ENCODE measurements at regions not wholly inside any gene's neighbourhood (a gene's known extent, or its start where the extent isn't known, plus 50 kb on each side); places are given as distances from the start of the nearest gene placed in this dataset.

DNA sequence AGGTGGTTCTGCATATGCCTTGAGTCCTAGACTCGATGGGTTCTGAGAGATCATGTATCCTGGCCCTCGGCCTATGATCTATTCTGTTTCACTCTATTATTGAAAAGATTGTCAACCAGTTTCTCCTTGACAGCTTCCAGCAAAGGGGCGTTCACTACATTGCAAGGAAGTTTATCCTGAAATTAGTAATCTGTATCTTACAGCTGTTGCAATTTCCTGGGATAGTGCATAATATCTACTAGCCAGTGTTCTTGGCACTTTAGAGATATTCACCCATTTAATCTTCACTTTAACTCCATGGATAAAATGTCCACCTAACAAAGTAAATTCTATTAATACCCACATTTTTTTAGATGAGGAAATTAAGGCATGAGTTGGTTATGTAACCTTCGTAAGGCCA lies 203.6 kb downstream of the TGFB2 start:
- Histone ChIP-seq H2AFZ (ENCODE audit: low read depth, low read length) (no peak overlapping the region), H3K27me3 (ENCODE audit: control insufficient read depth in 2 of 2, insufficient read depth in 2 of 2, low read length in 2 of 2) (no peaks in the 10 kb centered on the region), H3K36me3 (ENCODE audit: control insufficient read depth, insufficient read depth, low read length) (no peaks in the 10 kb centered on the region), H3K9ac (ENCODE audit: insufficient read depth in 1 of 2, low read depth in 2 of 2, low read length in 2 of 2) (no peak overlapping the region), H3K27ac (ENCODE audit: extremely low read depth, low read depth, low read length) (no peak overlapping the region), H3K9me1 (ENCODE audit: control insufficient read depth, insufficient read depth, low read length) (no peaks in the 10 kb centered on the region), H3K4me3 (no peak overlapping the region), H3K9me3 (replicated peaks; ENCODE audit: control insufficient read depth, insufficient read depth, low read depth, low read length) (no peaks in the 10 kb centered on the region), H4K20me1 (replicated peaks; ENCODE audit: control insufficient read depth, insufficient read depth, low read length) (no peaks in the 10 kb centered on the region), H3K79me2 (ENCODE audit: control insufficient read depth, insufficient read depth, low read length) (no peaks in the 10 kb centered on the region), H3K4me1 (replicated peaks in 1 of 2; ENCODE audit: control insufficient read depth in 2 of 2, insufficient read depth in 2 of 2, low read length in 2 of 2) (no peaks in the 10 kb centered on the region; a peak in 1 of 5 replicates), H3K4me2 (ENCODE audit: insufficient read depth, low read length) (no peak overlapping the region)
- ATAC-seq (no peak), FAIRE-seq (no peak), DNase-seq (ENCODE audit: extremely low read depth in 1 of 4, low spot score in 3 of 4) (no peak)
- in situ Hi-C loops (cut with MboI): no loop called here
- ChIA-PET CTCF (ENCODE audit: low intra/inter-chr PET ratio) (no interaction called here), POLR2A (interaction anchor here (0.8 kb wide), 1 partner anchor 14 kb away, joined by 3 read pairs; no protein-coding TSS in a partner anchor)
- no TSS peak for BruUV-seq (replicated peaks)
- intact Hi-C loops (cut with micrococcal nuclease): no loop called here
- no peak for TF ChIP-seq LARP7 (IDR thresholded peaks at IDR 0.05)
- TF ChIP-seq, protein P1, sequence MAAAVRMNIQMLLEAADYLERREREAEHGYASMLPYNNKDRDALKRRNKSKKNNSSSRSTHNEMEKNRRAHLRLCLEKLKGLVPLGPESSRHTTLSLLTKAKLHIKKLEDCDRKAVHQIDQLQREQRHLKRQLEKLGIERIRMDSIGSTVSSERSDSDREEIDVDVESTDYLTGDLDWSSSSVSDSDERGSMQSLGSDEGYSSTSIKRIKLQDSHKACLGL (CRISPR knock-in tag; IDR thresholded peaks at IDR 0.05; ENCODE audit: borderline replicate concordance, poor library complexity, severe bottlenecking): no peak
- no peak for TF ChIP-seq SPI1 (IDR thresholded peaks at IDR 0.05; ENCODE audit: borderline replicate concordance, low read depth, low read length)
- TF ChIP-seq SAFB (IDR thresholded peaks at IDR 0.05; ENCODE audit: borderline replicate concordance, low read depth, low read length): no peak
- TF ChIP-seq, protein P2, sequence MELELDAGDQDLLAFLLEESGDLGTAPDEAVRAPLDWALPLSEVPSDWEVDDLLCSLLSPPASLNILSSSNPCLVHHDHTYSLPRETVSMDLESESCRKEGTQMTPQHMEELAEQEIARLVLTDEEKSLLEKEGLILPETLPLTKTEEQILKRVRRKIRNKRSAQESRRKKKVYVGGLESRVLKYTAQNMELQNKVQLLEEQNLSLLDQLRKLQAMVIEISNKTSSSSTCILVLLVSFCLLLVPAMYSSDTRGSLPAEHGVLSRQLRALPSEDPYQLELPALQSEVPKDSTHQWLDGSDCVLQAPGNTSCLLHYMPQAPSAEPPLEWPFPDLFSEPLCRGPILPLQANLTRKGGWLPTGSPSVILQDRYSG (tag; conservative IDR thresholded peaks at IDR 0.05; ENCODE audit: low read depth): no peak
- TF ChIP-seq, protein P3, sequence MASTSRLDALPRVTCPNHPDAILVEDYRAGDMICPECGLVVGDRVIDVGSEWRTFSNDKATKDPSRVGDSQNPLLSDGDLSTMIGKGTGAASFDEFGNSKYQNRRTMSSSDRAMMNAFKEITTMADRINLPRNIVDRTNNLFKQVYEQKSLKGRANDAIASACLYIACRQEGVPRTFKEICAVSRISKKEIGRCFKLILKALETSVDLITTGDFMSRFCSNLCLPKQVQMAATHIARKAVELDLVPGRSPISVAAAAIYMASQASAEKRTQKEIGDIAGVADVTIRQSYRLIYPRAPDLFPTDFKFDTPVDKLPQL (IDR thresholded peaks at IDR 0.05; ENCODE audit: extremely low read depth, insufficient read length): no peak
- no peak for TF ChIP-seq ZNF133 (CRISPR knock-in tag; IDR thresholded peaks at IDR 0.05)
- TF ChIP-seq ELF1 (tag; IDR thresholded peaks at IDR 0.05): no peak
- no peak for TF ChIP-seq ZNF584 (CRISPR knock-in tag; IDR thresholded peaks at IDR 0.05; ENCODE audit: low read depth)
- no peak for TF ChIP-seq PML (IDR thresholded peaks at IDR 0.05; ENCODE audit: low read length)
- TF ChIP-seq RHOXF2B (CRISPR knock-in tag; conservative IDR thresholded peaks at IDR 0.05): no peak
- TF ChIP-seq, protein P4, sequence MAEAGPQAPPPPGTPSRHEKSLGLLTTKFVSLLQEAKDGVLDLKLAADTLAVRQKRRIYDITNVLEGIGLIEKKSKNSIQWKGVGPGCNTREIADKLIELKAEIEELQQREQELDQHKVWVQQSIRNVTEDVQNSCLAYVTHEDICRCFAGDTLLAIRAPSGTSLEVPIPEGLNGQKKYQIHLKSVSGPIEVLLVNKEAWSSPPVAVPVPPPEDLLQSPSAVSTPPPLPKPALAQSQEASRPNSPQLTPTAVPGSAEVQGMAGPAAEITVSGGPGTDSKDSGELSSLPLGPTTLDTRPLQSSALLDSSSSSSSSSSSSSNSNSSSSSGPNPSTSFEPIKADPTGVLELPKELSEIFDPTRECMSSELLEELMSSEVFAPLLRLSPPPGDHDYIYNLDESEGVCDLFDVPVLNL (CRISPR knock-in tag; IDR thresholded peaks at IDR 0.05; ENCODE audit: low read depth): no peak
- TF ChIP-seq FOSL1 (tag; conservative IDR thresholded peaks at IDR 0.05): no peak
- TF ChIP-seq, protein P5, sequence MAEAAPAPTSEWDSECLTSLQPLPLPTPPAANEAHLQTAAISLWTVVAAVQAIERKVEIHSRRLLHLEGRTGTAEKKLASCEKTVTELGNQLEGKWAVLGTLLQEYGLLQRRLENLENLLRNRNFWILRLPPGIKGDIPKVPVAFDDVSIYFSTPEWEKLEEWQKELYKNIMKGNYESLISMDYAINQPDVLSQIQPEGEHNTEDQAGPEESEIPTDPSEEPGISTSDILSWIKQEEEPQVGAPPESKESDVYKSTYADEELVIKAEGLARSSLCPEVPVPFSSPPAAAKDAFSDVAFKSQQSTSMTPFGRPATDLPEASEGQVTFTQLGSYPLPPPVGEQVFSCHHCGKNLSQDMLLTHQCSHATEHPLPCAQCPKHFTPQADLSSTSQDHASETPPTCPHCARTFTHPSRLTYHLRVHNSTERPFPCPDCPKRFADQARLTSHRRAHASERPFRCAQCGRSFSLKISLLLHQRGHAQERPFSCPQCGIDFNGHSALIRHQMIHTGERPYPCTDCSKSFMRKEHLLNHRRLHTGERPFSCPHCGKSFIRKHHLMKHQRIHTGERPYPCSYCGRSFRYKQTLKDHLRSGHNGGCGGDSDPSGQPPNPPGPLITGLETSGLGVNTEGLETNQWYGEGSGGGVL (CRISPR knock-in tag; IDR thresholded peaks at IDR 0.05): no peak
- TF ChIP-seq ZNF184 (CRISPR knock-in tag; IDR thresholded peaks at IDR 0.05): no peak
- no peak for TF ChIP-seq ZEB2 (IDR thresholded peaks at IDR 0.05)
- TF ChIP-seq SMAD3 (CRISPR knock-in tag; conservative IDR thresholded peaks at IDR 0.05): no peak
- WGBS (ENCODE audit: insufficient coverage, low coverage, missing lambda C conversion rate): 0% methylated on average over 4 of the region's 4 CpGs
